ENCODE measurements at regions not wholly inside any gene's neighbourhood (a gene's known extent, or its start where the extent isn't known, plus 50 kb on each side); places are given as distances from the start of the nearest gene placed in this dataset.
"Not testable (repeated sequence)": the region's sequence is repeated elsewhere in the genome, so short reads cannot be mapped to it uniquely, and the experiment has no call there.

- no peak for DNase-seq
- Mint-ChIP-seq H3K4me3 (no peak overlapping the region), H3K27me3 (peaks cover 21% of the 10 kb centered on the region), H3K9me3 (peaks cover 7% of the 10 kb centered on the region), H3K27ac (no peak overlapping the region), H3K4me1 (no peaks in the 10 kb centered on the region), H3K36me3 (no peaks in the 10 kb centered on the region)
Measured at GRCh38 chr13:100797921-100798320, 123.3 kb upstream of the TMTC4 start.

- H3K27me3 Mint-ChIP-seq: peaks cover 20% of the 10 kb centered on the region
Measured at GRCh38 chr13:100796463-100796862, 121.9 kb upstream of the TMTC4 start.

GRCh38 chr13:100794575-100794974, 120.0 kb upstream of the TMTC4 start:
- no peak overlapping the region for H3K4me3 Mint-ChIP-seq
- DNase-seq: no peak
- H3K4me1 Mint-ChIP-seq: no peaks in the 10 kb centered on the region
- peaks cover 20% of the 10 kb centered on the region for H3K27me3 Mint-ChIP-seq
- H3K36me3 Mint-ChIP-seq: no peaks in the 10 kb centered on the region
- H3K9me3 Mint-ChIP-seq: peaks cover 11% of the 10 kb centered on the region
- H3K27ac Mint-ChIP-seq: no peak overlapping the region

More at GRCh38 chr13:100796463-100796862, 121.9 kb upstream of the TMTC4 start:
- no peaks in the 10 kb centered on the region for H3K4me1 Mint-ChIP-seq
- H3K27ac Mint-ChIP-seq: no peak overlapping the region
- peaks cover 11% of the 10 kb centered on the region for H3K9me3 Mint-ChIP-seq
- H3K36me3 Mint-ChIP-seq: no peaks in the 10 kb centered on the region
- no peak for DNase-seq
- H3K4me3 Mint-ChIP-seq: no peak overlapping the region

- H3K4me3 Mint-ChIP-seq: no peak overlapping the region
- H3K36me3 Mint-ChIP-seq: no peaks in the 10 kb centered on the region
- no peaks in the 10 kb centered on the region for H3K4me1 Mint-ChIP-seq
- peaks cover 19% of the 10 kb centered on the region for H3K27me3 Mint-ChIP-seq
- H3K27ac Mint-ChIP-seq: no peak overlapping the region
- H3K9me3 Mint-ChIP-seq: peaks cover 11% of the 10 kb centered on the region
- DNase-seq: no peak
Measured at GRCh38 chr13:100790405-100790804, 115.8 kb upstream of the TMTC4 start.

GRCh38 chr13:100789968-100790367, 115.4 kb upstream of the TMTC4 start:
- H3K9me3 Mint-ChIP-seq: peaks cover 11% of the 10 kb centered on the region
- no peak for DNase-seq
- H3K4me3 Mint-ChIP-seq: no peak overlapping the region
- peaks cover 19% of the 10 kb centered on the region for H3K27me3 Mint-ChIP-seq
- no peaks in the 10 kb centered on the region for H3K36me3 Mint-ChIP-seq
- H3K4me1 Mint-ChIP-seq: no peaks in the 10 kb centered on the region
- H3K27ac Mint-ChIP-seq: no peak overlapping the region

- Mint-ChIP-seq H3K9me3 (peaks cover 9% of the 10 kb centered on the region), H3K4me1 (no peaks in the 10 kb centered on the region), H3K27ac (no peak overlapping the region), H3K36me3 (no peaks in the 10 kb centered on the region), H3K4me3 (no peak overlapping the region), H3K27me3 (peaks cover 19% of the 10 kb centered on the region)
- DNase-seq: no peak
Measured at GRCh38 chr13:100789481-100789880, 114.9 kb upstream of the TMTC4 start.

GRCh38 chr13:100789025-100789424, 114.4 kb upstream of the TMTC4 start:
- peaks cover 9% of the 10 kb centered on the region for H3K9me3 Mint-ChIP-seq
- no peak for DNase-seq
- H3K4me3 Mint-ChIP-seq: no peak overlapping the region
- H3K27me3 Mint-ChIP-seq: peaks cover 19% of the 10 kb centered on the region
- no peaks in the 10 kb centered on the region for H3K4me1 Mint-ChIP-seq
- no peaks in the 10 kb centered on the region for H3K36me3 Mint-ChIP-seq
- H3K27ac Mint-ChIP-seq: no peak overlapping the region

GRCh38 chr13:100788540-100788939, 113.9 kb upstream of the TMTC4 start:
- Mint-ChIP-seq H3K36me3 (no peaks in the 10 kb centered on the region), H3K27me3 (peaks cover 19% of the 10 kb centered on the region), H3K27ac (no peak overlapping the region), H3K4me1 (no peaks in the 10 kb centered on the region), H3K9me3 (peaks cover 9% of the 10 kb centered on the region), H3K4me3 (no peak overlapping the region)
- no peak for DNase-seq

GRCh38 chr13:100787899-100788298, 113.3 kb upstream of the TMTC4 start:
- DNase-seq: no peak
- Mint-ChIP-seq H3K4me1 (no peaks in the 10 kb centered on the region), H3K9me3 (peaks cover 3% of the 10 kb centered on the region), H3K36me3 (no peaks in the 10 kb centered on the region), H3K4me3 (no peak overlapping the region), H3K27ac (no peak overlapping the region), H3K27me3 (peaks cover 14% of the 10 kb centered on the region)

- H3K4me3 Mint-ChIP-seq, H3K4me1 Mint-ChIP-seq, H3K27me3 Mint-ChIP-seq: not testable (repeated sequence)
Measured at GRCh38 chr13:100776686-100777085, 102.1 kb upstream of the TMTC4 start.

GRCh38 chr13:100773923-100774663, 99.5 kb upstream of the TMTC4 start:
- Mint-ChIP-seq H3K27me3 (no peaks in the 10 kb centered on the region), H3K36me3 (peaks cover 1% of the 10 kb centered on the region), H3K4me3 (no peak overlapping the region), H3K4me1 (no peaks in the 10 kb centered on the region), H3K9me3 (peaks cover 5% of the 10 kb centered on the region), H3K27ac (no peak overlapping the region)
- no peak for DNase-seq

More at GRCh38 chr13:100776686-100777085, 102.1 kb upstream of the TMTC4 start:
- H3K27ac Mint-ChIP-seq, DNase-seq, H3K9me3 Mint-ChIP-seq, H3K36me3 Mint-ChIP-seq: not testable (repeated sequence)

- H3K27ac Mint-ChIP-seq: no peak overlapping the region
- no peak for DNase-seq
- H3K9me3 Mint-ChIP-seq: peaks cover 4% of the 10 kb centered on the region
- H3K27me3 Mint-ChIP-seq: no peaks in the 10 kb centered on the region
- no peak overlapping the region for H3K4me3 Mint-ChIP-seq
- peaks cover under 1% of the 10 kb centered on the region for H3K36me3 Mint-ChIP-seq
- H3K4me1 Mint-ChIP-seq: no peaks in the 10 kb centered on the region
Measured at GRCh38 chr13:100773429-100773828, 98.8 kb upstream of the TMTC4 start.

GRCh38 chr13:100767192-100767591, 92.6 kb upstream of the TMTC4 start:
- H3K36me3 Mint-ChIP-seq: no peaks in the 10 kb centered on the region
- H3K9me3 Mint-ChIP-seq: peaks cover 3% of the 10 kb centered on the region
- H3K4me3 Mint-ChIP-seq: no peak overlapping the region
- H3K27me3 Mint-ChIP-seq: no peaks in the 10 kb centered on the region
- no peak overlapping the region for H3K27ac Mint-ChIP-seq
- no peaks in the 10 kb centered on the region for H3K4me1 Mint-ChIP-seq
- DNase-seq: no peak

- not testable (repeated sequence) for H3K36me3 Mint-ChIP-seq, H3K27ac Mint-ChIP-seq, H3K27me3 Mint-ChIP-seq, H3K4me3 Mint-ChIP-seq, DNase-seq, H3K4me1 Mint-ChIP-seq, H3K9me3 Mint-ChIP-seq
Measured at GRCh38 chr13:100766570-100766969, 92.0 kb upstream of the TMTC4 start.

GRCh38 chr13:100764937-100765336, 90.3 kb upstream of the TMTC4 start:
- Mint-ChIP-seq H3K4me3 (no peak overlapping the region), H3K4me1 (no peaks in the 10 kb centered on the region), H3K9me3 (no peaks in the 10 kb centered on the region), H3K27ac (no peak overlapping the region), H3K27me3 (no peaks in the 10 kb centered on the region), H3K36me3 (no peaks in the 10 kb centered on the region)
- no peak for DNase-seq

- H3K4me3 Mint-ChIP-seq, DNase-seq, H3K9me3 Mint-ChIP-seq, H3K27me3 Mint-ChIP-seq, H3K36me3 Mint-ChIP-seq, H3K27ac Mint-ChIP-seq, H3K4me1 Mint-ChIP-seq: not testable (repeated sequence)
Measured at GRCh38 chr13:100762126-100762525, 87.5 kb upstream of the TMTC4 start.
